Progenitor cell of endocrine pancreas (in vitro differentiated cells): ENCODE measurements at regions not wholly inside any gene's neighbourhood (a gene's known extent, or its start where the extent isn't known, plus 50 kb on each side); places are given as distances from the start of the nearest gene placed in this dataset.

Source experiments
- DNase-seq: peaks from one replicate; pipeline ENCODE4 v3.0.0; 2021; ENCODE audit warnings: low spot score; ENCODE audit not compliant: unreplicated experiment
- H3K27ac Mint-ChIP-seq: 2 replicates; pipeline ENCODE4 v1.8.0; 2021; ENCODE audit warnings: mild to moderate bottlenecking, moderate library complexity, mixed read lengths
- H3K27me3 Mint-ChIP-seq: 2 replicates; pipeline ENCODE4 v1.8.0; 2021; ENCODE audit warnings: mixed read lengths
- H3K36me3 Mint-ChIP-seq: 2 replicates; pipeline ENCODE4 v1.8.0; 2022; ENCODE audit warnings: mixed read lengths; ENCODE audit not compliant: insufficient read depth
- H3K4me1 Mint-ChIP-seq: 2 replicates; pipeline ENCODE4 v1.8.0; 2021; ENCODE audit warnings: low read depth, mixed read lengths
- H3K4me3 Mint-ChIP-seq: 2 replicates; pipeline ENCODE4 v1.8.0; 2021; ENCODE audit warnings: low read depth, mild to moderate bottlenecking, moderate library complexity, mixed read lengths
- H3K9me3 Mint-ChIP-seq: 2 replicates; pipeline ENCODE4 v1.8.0; 2021; ENCODE audit warnings: low read depth, mixed read lengths
- CTCF ChIP-seq: fragments of 200-600 bp; sonication (generic); IDR thresholded peaks from one replicate; pipeline ENCODE4 v1.5.0; 2021; ENCODE audit warnings: antibody characterized with exemption, mild to moderate bottlenecking; ENCODE audit not compliant: unreplicated experiment

DNA sequence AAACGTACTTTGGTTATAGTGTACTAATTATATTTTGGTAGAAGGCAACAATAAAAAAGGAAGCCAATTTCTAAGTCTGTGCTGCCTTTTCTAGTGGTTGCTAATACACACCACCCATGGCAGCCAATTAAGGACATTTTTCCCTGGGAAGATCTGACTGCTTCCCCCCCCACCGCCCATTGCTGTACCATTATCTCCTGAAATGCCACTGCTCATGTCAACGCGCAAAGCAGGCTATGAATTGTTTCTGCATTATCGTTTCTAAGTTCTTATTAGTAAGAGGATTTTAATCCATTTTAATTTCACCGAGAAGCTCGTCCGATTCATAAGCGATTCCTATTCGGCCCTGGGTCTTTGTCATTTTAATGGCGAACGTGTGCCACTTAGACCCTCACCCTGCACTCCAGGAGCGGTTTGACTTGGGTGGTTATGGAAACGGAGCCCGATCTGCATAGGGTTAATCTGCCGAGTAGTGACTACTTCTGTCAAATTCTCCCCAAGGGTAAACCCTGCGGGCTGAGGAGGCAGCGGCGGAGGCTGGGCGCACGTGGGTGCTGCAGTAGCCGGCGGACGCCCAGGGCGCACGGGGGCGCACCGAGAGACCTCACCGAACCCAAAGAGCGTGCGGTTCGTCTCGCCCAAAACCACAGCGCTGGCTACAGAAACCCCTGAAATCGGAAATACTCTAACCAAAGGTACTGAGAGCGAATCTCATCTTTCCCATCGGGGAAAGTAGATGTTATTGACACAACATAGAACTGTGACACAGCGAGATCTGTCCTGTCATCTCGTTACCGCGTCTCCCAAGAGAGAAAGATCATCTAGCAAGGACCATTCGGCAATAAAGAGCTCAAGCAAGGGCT, 55.8 kb upstream of the SHC3 start:
- peaks cover 6% of the 10 kb centered on the region for H3K4me1 Mint-ChIP-seq
- peak; percentile 43 for TF ChIP-seq CTCF
- peaks cover 45% of the 10 kb centered on the region for H3K27me3 Mint-ChIP-seq
- no peak overlapping the region for H3K27ac Mint-ChIP-seq
- H3K9me3 Mint-ChIP-seq = peaks cover 3% of the 10 kb centered on the region
- peak overlapping the region; percentile 62 for H3K4me3 Mint-ChIP-seq
- DNase-seq = no peak
- H3K36me3 Mint-ChIP-seq = no peaks in the 10 kb centered on the region

DNA sequence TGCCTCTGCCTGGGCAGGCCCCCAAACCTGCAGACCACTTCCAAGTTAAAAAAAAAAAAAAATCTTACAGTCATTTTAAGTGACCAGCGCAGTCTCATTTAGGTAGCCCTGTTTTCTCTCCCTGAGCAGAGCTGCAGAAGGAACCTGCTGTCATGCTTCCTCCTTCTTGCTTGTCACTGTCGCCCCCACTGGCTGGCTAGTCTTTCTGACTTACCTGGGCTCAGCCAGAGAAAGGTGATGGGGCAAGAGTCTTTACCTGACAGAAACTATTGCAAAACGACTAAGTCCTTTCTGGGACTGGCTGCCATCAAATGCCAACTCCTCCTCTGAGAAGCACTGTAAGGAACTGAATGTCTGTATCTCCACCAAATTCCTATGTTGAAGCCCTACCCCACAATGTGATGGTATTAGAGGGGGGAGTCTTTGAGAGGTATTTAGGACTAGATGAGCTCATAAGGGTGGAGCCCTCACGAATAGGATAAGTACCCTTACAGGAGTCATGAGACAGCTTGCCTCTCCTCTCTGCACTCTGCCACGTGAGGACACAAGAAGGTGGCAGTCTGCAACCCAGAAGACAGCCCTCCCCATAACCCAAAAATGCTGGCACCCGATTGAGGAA, 58.4 kb upstream of the SHC3 start:
- H3K27ac Mint-ChIP-seq = no peak overlapping the region
- no peak for DNase-seq
- H3K27me3 Mint-ChIP-seq = peaks cover 44% of the 10 kb centered on the region
- H3K36me3 Mint-ChIP-seq = no peaks in the 10 kb centered on the region
- no peak overlapping the region for H3K4me3 Mint-ChIP-seq
- TF ChIP-seq CTCF = no peak
- H3K4me1 Mint-ChIP-seq = peaks cover 6% of the 10 kb centered on the region
- no peaks in the 10 kb centered on the region for H3K9me3 Mint-ChIP-seq

GRCh38 chr9:89238424-89238823, 59.8 kb upstream of the SHC3 start:
- no peak for DNase-seq
- H3K9me3 Mint-ChIP-seq = no peaks in the 10 kb centered on the region
- TF ChIP-seq CTCF = no peak
- no peak overlapping the region for H3K27ac Mint-ChIP-seq
- peaks cover 6% of the 10 kb centered on the region for H3K4me1 Mint-ChIP-seq
- peaks cover 36% of the 10 kb centered on the region for H3K27me3 Mint-ChIP-seq
- no peaks in the 10 kb centered on the region for H3K36me3 Mint-ChIP-seq
- no peak overlapping the region for H3K4me3 Mint-ChIP-seq

GRCh38 chr9:89243296-89244061, 64.9 kb upstream of the SHC3 start:
- Mint-ChIP-seq H3K36me3 (no peaks in the 10 kb centered on the region), H3K4me3 (no peak overlapping the region), H3K27me3 (no peaks in the 10 kb centered on the region), H3K4me1 (peaks cover 5% of the 10 kb centered on the region), H3K9me3 (no peaks in the 10 kb centered on the region), H3K27ac (no peak overlapping the region)
- no peak for DNase-seq
- no peak for TF ChIP-seq CTCF

GRCh38 chr9:89246840-89247239, 64.2 kb upstream of the CKS2 start:
- Mint-ChIP-seq H3K4me1 (peaks cover 5% of the 10 kb centered on the region), H3K36me3 (no peaks in the 10 kb centered on the region), H3K4me3 (no peak overlapping the region), H3K9me3 (no peaks in the 10 kb centered on the region), H3K27ac (no peak overlapping the region), H3K27me3 (no peaks in the 10 kb centered on the region)
- no peak for DNase-seq
- no peak for TF ChIP-seq CTCF
